ENCODE measurements at regions not wholly inside any gene's neighbourhood (a gene's known extent, or its start where the extent isn't known, plus 50 kb on each side); places are given as distances from the start of the nearest gene placed in this dataset.

DNA sequence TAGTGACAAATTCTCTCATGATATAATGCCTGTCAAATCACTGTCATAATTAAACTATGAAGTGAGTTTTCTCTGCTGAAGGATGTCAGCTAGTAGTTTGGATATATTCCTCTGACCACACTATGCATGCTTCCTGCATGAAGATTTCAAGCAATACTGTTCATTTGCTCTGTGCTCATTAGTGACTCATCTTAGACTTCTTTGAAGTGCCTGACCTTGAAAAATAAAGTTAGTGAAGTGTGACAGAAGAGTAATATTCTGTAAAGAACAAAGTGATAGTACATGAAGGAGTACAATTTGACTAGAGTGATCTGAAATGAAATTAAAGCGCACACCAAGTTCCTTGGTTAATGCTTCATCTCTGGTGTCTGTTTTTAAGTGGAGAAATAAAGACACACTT is 629.5 kb upstream of the ANO3 start:
- TF ChIP-seq, protein P1, sequence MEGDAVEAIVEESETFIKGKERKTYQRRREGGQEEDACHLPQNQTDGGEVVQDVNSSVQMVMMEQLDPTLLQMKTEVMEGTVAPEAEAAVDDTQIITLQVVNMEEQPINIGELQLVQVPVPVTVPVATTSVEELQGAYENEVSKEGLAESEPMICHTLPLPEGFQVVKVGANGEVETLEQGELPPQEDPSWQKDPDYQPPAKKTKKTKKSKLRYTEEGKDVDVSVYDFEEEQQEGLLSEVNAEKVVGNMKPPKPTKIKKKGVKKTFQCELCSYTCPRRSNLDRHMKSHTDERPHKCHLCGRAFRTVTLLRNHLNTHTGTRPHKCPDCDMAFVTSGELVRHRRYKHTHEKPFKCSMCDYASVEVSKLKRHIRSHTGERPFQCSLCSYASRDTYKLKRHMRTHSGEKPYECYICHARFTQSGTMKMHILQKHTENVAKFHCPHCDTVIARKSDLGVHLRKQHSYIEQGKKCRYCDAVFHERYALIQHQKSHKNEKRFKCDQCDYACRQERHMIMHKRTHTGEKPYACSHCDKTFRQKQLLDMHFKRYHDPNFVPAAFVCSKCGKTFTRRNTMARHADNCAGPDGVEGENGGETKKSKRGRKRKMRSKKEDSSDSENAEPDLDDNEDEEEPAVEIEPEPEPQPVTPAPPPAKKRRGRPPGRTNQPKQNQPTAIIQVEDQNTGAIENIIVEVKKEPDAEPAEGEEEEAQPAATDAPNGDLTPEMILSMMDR (IDR thresholded peaks at IDR 0.05; ENCODE audit: low read length) = no peak
- no peak for TF ChIP-seq EZH2 (IDR thresholded peaks at IDR 0.05; ENCODE audit: borderline replicate concordance, low read length)
